Ureter (tissue), 1 donor: ENCODE measurements at regions not wholly inside any gene's neighbourhood (a gene's known extent, or its start where the extent isn't known, plus 50 kb on each side); places are given as distances from the start of the nearest gene placed in this dataset.
A peak's percentile ranks its signal among the peaks of the same experiment; 100 is the strongest.

ENCODE experiments used
- DNase-seq: peaks from one replicate; pipeline ENCODE4 v3.0.0-alpha.2; 2020; ENCODE audit warnings: low spot score
- donor health status: DM: yes; HTN: yes; CAD: no.

DNA sequence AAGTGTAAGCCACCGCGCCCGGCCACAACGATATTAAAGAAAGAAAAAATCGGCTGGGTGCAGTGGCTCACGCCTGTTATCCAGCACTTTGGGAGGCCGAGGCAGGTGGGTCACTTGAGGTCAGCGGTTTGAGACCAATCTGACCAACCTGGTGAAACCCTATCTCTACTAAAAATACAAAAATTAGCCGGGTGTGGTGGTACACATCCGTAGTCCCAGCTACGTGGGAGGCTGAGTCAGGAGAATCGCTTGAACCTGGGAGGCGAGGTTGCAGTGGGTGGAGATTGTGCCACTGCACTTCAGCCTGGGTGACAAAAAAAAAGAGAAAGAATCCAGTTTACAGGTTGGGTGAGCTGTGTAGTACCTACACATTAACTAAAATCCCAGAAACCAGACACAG lies 99.9 kb upstream of the CACNA1A start:
- no peak for DNase-seq

DNA sequence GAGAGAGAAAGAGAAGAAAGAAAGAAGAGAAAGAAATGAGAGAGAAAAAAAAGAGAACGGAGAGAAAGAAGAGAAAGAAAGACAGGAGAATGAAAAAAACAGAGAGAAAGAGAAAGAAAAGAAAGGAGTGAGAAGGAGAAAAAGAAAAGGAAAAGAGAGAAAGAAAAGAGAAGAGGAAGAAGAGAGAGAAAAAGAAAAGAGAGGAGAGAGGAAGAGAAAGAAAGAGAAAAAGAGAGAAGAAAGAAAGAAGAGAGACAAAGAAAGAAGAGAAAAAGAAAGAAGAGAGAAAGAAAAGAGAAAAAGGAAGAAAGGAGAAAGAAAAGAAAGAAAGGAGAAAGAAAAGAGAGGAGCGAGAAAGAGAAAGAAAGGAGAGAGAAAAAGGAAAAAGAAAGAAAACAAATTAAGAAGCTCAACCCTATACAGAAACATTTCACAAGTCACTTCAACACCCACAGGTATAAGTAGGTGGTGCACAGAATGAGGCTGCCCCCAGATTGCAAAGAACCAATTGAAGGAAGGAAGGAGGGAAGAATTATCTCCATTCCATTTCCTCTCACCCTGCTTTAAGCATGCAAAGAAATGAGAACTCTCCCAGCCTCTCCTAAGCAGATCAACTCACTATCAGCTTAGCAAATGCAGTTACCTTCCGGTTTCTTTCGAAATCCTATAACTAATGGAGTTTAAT lies 98.8 kb upstream of the CACNA1A start:
- DNase-seq: no peak

- no peak for DNase-seq
Observed at GRCh38 chr19:13600802-13601201, 94.5 kb upstream of the CACNA1A start.

DNA sequence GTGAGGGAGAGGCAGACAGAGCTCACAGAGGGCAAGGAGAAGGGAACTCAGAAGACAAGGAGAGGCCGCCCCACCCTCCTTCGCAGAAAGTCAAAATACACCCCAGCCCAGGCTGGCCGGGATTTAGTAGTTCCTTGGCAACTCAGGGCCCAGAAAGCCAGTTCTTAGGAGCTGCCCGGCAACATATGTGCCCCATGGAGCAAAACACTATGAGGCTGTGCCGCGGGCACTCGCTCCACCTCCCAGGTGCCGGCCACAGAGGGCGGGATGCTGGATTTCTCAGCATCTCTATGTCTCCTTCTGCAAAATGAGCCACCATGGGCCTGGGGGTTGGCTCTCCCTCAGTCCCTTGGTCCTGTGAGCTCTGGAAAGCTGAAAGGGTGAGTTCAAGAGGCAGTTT lies 93.8 kb upstream of the CACNA1A start:
- DNase-seq: no peak

- no peak for DNase-seq
Observed at GRCh38 chr19:13599681-13600080, 93.4 kb upstream of the CACNA1A start.

- no peak for DNase-seq
Observed at GRCh38 chr19:13598098-13598497, 91.8 kb upstream of the CACNA1A start.

DNA sequence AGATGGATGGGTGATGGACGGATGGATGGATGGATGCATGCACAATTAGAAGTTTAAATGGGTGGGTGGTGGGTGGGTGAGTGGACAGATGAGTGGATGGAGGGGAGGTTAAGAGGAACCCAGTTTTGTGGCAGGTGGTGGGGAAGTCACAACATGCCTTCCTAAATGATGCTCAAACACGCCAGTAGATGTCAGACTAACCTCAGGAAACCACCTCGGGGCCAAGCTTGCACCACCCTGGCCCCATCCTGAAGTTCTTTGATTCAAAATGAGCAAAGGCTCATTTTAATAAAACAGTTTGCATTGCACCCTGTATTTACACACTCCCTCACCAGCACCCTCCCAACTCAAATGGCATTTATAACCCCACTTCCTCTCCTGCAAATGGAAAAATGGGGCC lies 91.4 kb upstream of the CACNA1A start:
- DNase-seq: peak; percentile 49

- DNase-seq: peak; percentile 57
Observed at GRCh38 chr19:13588957-13589833, 82.9 kb upstream of the CACNA1A start.

- no peak for DNase-seq
Observed at GRCh38 chr19:13585512-13585911, 79.2 kb upstream of the CACNA1A start.

DNA sequence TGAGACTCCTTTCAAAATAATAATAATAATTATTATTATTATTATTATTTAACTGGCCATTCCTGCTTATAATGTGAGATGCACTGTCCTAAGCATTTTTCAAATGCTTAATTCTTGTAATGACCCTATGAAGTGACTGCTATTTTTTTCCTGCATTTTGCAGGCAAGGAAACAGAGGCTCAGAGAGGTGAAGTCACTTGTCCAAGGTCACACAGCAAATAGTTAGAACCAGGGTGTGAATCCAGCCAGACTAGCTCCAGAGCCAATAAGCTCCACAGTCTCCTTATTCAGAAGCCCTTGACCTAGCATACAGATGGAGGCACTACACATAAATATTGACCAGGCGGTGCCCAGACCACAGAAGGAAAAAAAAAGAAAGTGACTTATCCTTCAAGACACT lies 77.5 kb upstream of the CACNA1A start:
- DNase-seq: no peak

GRCh38 chr19:13583114-13583513 lies 76.8 kb upstream of the CACNA1A start:
- DNase-seq: no peak

DNA sequence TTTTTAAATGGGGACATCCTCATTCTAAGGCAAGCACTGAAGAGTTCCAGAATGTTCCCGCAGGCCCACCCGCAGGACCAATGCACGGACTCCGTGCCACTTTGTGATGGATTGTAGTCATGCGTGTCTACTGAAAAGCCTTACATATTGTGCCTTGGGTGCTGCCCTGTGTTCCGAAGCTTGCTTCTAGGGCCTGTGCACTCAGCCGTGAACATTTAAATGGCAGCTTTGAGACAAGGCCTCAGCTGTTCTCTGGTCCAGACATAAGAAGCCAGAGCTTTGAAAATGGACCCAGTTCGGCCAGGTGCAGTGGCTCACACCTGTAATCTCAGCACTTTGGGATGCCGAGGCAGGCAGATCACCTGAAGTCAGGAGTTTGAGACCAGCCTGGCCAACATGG lies 75.3 kb upstream of the CACNA1A start:
- no peak for DNase-seq

DNA sequence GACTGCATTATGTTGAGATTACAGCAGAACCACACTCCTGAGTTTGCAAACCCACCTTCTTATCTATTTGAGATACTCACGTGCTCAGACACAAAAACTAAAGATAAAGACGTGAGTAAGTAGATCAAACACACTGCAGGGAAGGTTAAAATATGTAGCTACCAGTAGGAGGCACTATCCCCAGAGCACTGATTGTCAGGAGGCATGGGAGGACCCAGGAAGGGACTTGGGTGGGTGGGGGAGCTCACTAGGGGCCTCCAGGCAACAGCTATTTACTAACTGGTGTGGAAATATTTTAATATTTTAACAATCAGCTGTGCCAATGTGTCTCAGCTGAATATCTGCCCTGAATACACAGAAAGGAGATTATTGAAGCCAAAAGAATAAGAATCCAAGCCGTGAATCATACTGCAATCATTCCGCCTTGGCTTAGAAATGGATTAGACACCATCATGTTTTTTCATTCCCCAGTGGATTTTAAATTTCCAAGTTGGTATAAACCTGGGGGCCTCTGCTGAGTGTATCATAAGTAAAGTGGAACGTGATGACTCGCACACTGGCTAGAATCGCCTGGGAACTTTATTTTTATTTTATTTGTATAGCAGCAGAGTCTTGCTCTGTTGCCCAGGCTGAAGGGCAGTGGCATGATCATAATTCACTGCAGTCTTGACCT lies 73.2 kb upstream of the CACNA1A start:
- DNase-seq: no peak

DNA sequence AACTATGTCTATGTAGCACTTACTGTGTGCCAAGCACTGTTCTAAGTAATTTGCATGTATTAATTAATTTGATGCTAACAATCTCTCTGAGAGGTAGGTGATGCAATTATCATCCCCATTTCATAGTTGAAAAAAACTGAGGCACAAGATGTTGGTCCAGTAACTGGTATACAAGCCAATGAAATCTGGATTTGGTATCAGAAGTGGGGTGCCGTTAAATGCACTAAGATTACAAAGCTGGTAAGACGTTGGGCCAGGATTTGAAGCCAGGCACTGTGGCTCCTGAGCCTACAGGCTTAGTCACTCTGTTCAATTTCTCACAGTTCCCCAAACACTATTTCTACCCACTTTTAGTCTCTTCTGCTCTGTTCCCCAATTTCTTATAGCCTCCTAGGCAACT lies 70.4 kb upstream of the CACNA1A start:
- no peak for DNase-seq

GRCh38 chr19:13574933-13575332 lies 68.7 kb upstream of the CACNA1A start:
- DNase-seq: no peak

DNA sequence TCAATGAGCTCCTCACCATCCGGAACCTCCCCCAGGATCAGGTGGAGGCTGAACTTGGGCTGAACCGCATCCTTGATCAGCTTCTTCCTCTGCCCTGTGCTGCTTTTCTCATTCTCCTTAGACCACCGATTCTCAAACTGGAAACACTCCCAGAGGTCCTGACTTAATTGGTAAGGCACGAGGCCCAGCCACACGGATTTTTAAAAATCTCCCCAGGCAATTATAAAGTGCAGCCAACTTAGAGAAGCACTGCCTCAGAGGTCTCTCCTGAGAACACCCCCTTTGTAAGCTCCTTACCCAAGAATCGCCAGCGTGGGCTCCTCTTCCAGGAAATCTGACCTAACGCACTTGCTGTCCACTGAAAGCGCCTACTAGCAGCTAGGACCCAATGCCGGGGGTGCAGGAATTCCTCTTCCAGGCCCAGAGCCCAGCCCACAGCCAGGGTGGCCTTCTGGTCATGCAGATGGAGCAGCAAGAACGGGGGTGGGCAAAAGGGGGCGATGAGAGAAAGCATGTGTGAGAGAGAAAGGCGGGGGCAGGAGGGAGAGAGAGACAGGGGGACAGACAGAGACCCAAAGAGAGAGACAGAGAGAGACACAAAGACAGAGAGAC lies 66.9 kb upstream of the CACNA1A start:
- DNase-seq: no peak

DNA sequence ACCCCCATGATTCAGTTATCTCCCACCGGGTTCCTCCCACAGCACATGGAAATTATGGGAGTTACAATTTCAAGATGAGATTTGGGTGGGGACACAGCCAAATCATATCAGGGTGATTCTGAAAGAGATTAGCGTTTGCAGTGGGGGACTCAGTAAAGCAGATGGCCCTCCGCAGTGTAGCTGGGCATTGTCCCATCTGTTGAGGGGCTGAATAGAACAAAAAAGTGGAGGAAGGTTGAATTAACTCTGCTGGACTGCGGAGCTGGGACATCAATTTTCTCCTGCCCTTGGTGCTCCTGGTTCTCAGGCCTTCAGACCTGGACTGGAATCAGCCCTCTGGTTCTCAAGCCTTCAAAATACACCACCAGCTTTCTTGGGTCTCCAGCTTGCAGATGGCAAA lies 55.2 kb upstream of the CACNA1A start:
- DNase-seq: no peak

DNA sequence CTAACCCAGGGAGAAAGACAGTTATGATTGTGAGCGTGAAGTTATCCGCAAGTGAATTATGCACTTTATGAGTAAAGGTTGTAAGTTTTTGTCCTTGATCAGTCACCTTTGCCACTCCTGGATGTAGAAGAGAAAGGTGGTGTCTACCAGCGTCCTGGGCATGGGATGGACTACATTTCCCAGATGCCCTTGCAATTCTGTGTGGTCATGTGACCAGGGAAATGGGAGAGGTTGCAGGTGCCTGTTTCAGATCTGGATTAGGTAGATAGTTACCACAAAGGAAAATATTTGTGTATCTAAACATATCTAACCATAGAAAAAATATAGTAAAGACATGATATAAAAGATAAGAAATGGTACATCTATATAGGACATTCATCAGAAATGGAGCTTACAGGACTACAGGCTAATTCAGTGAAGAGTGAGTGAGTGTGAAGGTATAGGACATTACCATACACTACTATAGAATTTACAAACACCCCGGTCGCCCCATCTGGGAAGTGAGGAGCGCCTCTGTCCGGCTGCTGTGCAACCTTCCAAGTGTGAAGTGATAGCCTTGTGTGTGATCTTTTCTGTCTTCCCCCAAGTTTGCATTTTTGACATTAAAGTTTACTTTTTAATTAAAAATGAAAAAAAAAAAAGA lies 51.6 kb upstream of the CACNA1A start:
- DNase-seq: no peak

DNA sequence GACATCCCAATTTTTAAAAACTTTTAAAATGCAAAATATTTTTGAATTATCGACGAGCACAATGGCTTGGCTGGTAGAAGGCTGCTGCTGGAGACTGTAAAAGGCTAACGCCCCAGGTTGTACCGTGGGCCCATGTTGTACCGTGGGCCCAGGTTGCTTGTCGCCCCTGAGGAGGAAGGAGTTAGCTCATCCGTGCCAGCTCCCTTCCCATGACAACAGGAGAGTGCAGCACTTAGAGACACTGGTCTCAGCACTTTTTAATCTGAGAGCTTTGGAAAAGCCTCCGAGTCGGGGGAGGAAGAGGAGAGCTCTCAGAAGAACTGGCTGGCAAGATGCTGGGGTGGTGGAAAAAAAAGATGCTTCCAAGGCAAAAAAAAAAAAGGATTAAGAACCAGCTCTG lies 50.3 kb upstream of the CACNA1A start:
- DNase-seq: no peak
